ENCODE measurements at regions not wholly inside any gene's neighbourhood (a gene's known extent, or its start where the extent isn't known, plus 50 kb on each side); places are given as distances from the start of the nearest gene placed in this dataset.

DNA sequence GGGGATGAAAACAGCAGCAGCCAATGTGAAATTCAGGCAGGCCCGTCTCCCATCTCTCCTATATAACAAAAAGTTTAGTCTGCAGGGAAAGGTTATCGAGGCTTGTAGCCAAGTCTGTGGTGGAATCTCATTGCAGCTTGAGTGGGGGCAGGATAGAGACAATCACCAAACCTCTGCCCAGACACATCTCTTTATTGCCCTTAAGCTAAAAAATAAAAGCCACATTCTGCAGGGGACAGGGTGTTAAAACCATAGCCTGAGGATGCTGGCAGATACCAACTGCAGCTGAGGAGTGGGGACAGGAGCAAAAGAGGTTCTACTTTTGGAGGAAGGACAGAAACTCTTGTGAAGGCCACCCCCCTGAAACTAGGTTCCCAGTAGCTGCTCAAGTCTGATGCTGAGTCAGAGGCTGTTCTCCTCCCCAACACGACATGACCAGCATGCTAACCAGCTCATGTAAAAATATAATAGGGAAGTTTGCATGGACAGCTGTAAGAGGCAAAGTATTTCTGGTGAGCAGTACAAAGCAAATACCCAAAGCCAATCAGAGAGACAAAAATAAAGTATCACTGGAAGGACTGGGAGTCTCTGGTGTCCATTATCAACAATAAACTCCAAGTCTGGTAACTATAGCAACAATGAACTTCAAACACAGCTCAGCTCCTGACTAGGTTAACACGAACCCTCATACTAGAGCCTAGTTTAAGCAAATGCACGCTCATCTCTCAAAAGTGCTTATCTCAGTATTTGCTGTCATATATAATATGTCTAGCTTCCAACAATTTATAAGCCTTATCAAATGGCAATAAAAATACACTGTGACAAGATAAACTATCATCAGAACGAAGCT lies 362.2 kb upstream of the SLCO3A1 start:
- no peak overlapping the region for H3K4me3 ChIP-seq
- WGBS, 2 donors, result 61 to 72% methylated on average over 6 of the region's 6 CpGs
- no peak for TF ChIP-seq POLR2A (IDR thresholded peaks at IDR 0.05)
- TF ChIP-seq, protein P1, sequence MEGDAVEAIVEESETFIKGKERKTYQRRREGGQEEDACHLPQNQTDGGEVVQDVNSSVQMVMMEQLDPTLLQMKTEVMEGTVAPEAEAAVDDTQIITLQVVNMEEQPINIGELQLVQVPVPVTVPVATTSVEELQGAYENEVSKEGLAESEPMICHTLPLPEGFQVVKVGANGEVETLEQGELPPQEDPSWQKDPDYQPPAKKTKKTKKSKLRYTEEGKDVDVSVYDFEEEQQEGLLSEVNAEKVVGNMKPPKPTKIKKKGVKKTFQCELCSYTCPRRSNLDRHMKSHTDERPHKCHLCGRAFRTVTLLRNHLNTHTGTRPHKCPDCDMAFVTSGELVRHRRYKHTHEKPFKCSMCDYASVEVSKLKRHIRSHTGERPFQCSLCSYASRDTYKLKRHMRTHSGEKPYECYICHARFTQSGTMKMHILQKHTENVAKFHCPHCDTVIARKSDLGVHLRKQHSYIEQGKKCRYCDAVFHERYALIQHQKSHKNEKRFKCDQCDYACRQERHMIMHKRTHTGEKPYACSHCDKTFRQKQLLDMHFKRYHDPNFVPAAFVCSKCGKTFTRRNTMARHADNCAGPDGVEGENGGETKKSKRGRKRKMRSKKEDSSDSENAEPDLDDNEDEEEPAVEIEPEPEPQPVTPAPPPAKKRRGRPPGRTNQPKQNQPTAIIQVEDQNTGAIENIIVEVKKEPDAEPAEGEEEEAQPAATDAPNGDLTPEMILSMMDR (IDR thresholded peaks at IDR 0.05), result no peak
- TF ChIP-seq EP300 (IDR thresholded peaks at IDR 0.05), result no peak

DNA sequence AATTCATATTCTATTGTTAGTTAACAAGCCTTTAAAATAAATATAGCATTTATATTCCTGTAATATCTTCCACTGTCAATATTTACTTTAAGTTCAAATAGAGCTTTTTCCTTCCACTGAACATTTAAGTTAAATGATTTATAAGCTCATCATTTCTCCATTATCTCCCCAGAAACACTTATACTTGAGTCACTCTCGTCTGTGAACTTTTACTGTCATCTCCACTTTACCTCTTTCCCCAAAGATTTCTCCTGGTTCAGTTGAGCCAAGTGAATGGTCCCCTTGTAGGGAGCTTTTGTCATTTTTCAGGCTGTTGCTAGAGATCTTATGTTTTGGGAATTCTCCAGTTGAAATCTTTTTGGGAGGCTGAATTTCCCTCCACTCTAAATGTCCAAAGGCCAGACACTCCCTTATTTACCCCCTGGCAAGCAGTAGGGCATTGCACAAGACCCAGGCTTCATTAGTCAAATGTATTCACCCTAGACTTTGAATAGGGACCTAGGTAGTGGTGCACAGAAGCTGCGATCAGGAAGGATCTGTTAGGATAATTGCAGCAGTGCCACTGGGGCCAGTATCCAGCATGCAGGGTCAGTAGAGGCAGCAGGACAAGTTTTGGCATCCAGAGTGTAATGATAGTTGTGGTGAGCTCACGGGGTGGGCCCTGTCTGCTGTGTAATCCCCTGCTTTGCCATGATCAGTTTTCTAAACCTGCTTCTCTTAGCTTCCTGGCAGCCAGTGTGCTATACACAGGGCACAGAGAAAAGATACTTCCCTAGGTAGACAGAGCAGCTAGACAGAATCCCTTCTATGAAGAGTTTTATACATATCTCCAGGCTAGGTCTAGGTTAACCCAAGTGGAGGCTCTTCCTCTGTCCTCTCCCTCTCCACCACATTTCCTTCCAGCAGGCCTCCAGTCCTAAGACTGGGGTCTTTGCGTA lies 356.5 kb upstream of the SLCO3A1 start:
- WGBS, 2 donors, result 81 to 82% methylated on average over 4 of the region's 4 CpGs
- Histone ChIP-seq H3K4me1 (no peaks in the 10 kb centered on the region), H3K27me3 (no peaks in the 10 kb centered on the region), H3K27ac (no peak overlapping the region), H3K36me3 (no peaks in the 10 kb centered on the region), H3K9me3 (no peaks in the 10 kb centered on the region), H3K4me3 (no peak overlapping the region)
- TF ChIP-seq EP300 (IDR thresholded peaks at IDR 0.05), result no peak
- TF ChIP-seq, protein P1 (IDR thresholded peaks at IDR 0.05), result no peak
- TF ChIP-seq POLR2A (IDR thresholded peaks at IDR 0.05), result no peak
- DNase-seq (ENCODE audit: low spot score in 2 of 2), result no peak

More for the DNA sequence above, 362.2 kb upstream of the SLCO3A1 start:
- no peak overlapping the region for H3K27ac ChIP-seq
- H3K9me3 ChIP-seq, result no peaks in the 10 kb centered on the region
- no peaks in the 10 kb centered on the region for H3K36me3 ChIP-seq
- DNase-seq (ENCODE audit: low spot score in 2 of 2), result no peak
- H3K27me3 ChIP-seq, result no peaks in the 10 kb centered on the region
- H3K4me1 ChIP-seq, result no peaks in the 10 kb centered on the region

DNA sequence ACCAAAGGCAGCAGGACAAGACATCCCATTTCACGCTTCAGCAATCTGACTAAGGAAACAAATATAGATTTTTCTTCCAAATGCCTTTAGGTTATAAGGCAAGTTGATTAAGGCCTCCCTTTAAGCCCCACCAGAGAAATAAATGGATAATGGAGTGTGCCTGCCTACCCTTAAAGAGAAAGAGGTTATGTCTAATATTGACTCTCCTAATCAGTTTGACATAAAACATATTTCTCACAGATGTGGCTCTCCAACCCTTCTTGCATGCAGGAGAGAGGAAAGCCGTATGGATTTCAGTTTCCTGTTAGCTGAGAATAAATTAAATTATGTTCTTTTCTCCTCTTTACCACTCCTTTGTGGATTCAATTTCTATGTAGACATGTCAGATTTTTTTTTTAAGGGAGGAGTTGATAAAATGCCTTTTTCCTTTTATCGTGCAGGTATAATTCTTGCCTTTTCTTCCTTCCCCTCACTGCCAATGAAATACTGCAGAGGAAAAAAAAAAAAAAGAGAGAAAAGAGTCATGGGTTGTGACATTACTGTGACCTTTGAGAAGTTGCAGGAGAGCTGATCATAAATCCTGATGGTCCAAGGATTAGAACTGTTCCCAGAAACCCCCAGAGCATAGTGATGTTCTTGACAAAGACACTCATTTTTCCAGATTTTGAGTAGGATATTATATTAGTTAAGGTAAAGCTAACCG lies 355.3 kb upstream of the SLCO3A1 start:
- 71 to 78% methylated on average over 4 of the region's 4 CpGs for WGBS, 2 donors
- no peak for TF ChIP-seq POLR2A (IDR thresholded peaks at IDR 0.05)
- TF ChIP-seq, protein P1 (IDR thresholded peaks at IDR 0.05), result no peak
- no peak for TF ChIP-seq EP300 (IDR thresholded peaks at IDR 0.05)
- Histone ChIP-seq H3K4me3 (no peak overlapping the region), H3K9me3 (no peaks in the 10 kb centered on the region), H3K27me3 (no peaks in the 10 kb centered on the region), H3K36me3 (no peaks in the 10 kb centered on the region), H3K4me1 (no peaks in the 10 kb centered on the region), H3K27ac (no peak overlapping the region)
- DNase-seq (ENCODE audit: low spot score in 2 of 2), result no peak

DNA sequence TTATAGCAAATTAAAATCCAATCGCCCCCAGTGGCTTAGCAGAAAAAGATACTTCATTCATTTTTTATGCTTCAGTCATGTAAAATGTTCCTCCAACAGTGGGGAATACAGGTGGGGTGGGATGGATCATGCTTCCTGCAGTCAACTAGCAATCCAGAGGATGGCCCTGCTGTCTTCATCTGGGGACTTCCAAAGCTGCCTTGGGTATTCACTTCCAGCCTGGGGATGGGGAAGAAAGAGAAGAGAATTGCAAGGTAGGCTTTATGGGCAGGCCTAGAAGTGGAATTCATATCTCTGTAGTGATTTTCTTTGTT lies 354.8 kb upstream of the SLCO3A1 start:
- H3K27me3 ChIP-seq, result no peaks in the 10 kb centered on the region
- no peak overlapping the region for H3K4me3 ChIP-seq
- TF ChIP-seq POLR2A (IDR thresholded peaks at IDR 0.05) (no peak), EP300 (IDR thresholded peaks at IDR 0.05) (no peak)
- TF ChIP-seq, protein P1 (IDR thresholded peaks at IDR 0.05), result no peak
- H3K36me3 ChIP-seq, result no peaks in the 10 kb centered on the region
- DNase-seq (ENCODE audit: low spot score in 2 of 2), result no peak
- no peak overlapping the region for H3K27ac ChIP-seq
- no peaks in the 10 kb centered on the region for H3K4me1 ChIP-seq
- WGBS, 2 donors, result 80 to 83% methylated on average over 1 of the region's 1 CpG
- H3K9me3 ChIP-seq, result no peaks in the 10 kb centered on the region
